ENCODE measurements at regions not wholly inside any gene's neighbourhood (a gene's known extent, or its start where the extent isn't known, plus 50 kb on each side); places are given as distances from the start of the nearest gene placed in this dataset.

DNA sequence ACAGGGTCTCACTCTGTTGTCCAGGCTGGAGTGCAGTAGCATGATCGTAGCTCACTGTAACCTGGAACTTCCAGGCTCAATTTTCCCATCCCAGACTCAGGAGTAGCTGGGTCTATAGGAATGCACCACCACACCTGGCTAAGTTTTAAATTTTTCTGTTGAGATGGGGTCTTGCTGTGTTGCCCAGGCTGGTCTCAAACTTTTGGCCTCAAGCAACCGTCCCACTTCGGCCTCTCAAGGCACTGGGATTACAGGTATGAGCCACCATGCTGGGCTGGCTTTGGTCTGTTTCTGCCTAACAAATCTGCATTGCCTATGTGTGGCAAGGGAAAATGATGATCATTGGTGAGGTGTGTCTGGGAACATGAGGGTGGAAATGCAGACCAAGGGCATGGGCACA lies 59.3 kb upstream of the CLMP start:
- Histone ChIP-seq H3K9ac (ENCODE audit: low read length) (no peak overlapping the region), H2AFZ (ENCODE audit: low read depth, low read length) (no peak overlapping the region), H4K20me1 (ENCODE audit: insufficient read depth) (no peaks in the 10 kb centered on the region), H3K79me2 (replicated peaks; ENCODE audit: insufficient read depth, low read length) (no peaks in the 10 kb centered on the region), H3K27ac (ENCODE audit: low read length) (no peak overlapping the region), H3K27me3 (ENCODE audit: insufficient read depth, low read depth, low read length) (no peaks in the 10 kb centered on the region), H3K4me2 (ENCODE audit: low read length) (no peak overlapping the region), H3K9me3 (ENCODE audit: low read length) (no peaks in the 10 kb centered on the region), H3K36me3 (ENCODE audit: insufficient read depth, low read length) (no peaks in the 10 kb centered on the region), H3F3A (ENCODE audit: insufficient read depth, low read length, poor library complexity, severe bottlenecking) (no peaks in the 10 kb centered on the region), H3K9me2 (ENCODE audit: insufficient read depth, low read length) (no peaks in the 10 kb centered on the region), H3K4me3 (ENCODE audit: low read length) (no peak overlapping the region)
- no peak for TF ChIP-seq MXI1 (conservative IDR thresholded peaks at IDR 0.05; ENCODE audit: poor library complexity, severe bottlenecking)
- TF ChIP-seq RAD21 (conservative IDR thresholded peaks at IDR 0.05): no peak
- TF ChIP-seq TAF1 (IDR thresholded peaks at IDR 0.05; ENCODE audit: low read depth): no peak
- TF ChIP-seq, protein P1, sequence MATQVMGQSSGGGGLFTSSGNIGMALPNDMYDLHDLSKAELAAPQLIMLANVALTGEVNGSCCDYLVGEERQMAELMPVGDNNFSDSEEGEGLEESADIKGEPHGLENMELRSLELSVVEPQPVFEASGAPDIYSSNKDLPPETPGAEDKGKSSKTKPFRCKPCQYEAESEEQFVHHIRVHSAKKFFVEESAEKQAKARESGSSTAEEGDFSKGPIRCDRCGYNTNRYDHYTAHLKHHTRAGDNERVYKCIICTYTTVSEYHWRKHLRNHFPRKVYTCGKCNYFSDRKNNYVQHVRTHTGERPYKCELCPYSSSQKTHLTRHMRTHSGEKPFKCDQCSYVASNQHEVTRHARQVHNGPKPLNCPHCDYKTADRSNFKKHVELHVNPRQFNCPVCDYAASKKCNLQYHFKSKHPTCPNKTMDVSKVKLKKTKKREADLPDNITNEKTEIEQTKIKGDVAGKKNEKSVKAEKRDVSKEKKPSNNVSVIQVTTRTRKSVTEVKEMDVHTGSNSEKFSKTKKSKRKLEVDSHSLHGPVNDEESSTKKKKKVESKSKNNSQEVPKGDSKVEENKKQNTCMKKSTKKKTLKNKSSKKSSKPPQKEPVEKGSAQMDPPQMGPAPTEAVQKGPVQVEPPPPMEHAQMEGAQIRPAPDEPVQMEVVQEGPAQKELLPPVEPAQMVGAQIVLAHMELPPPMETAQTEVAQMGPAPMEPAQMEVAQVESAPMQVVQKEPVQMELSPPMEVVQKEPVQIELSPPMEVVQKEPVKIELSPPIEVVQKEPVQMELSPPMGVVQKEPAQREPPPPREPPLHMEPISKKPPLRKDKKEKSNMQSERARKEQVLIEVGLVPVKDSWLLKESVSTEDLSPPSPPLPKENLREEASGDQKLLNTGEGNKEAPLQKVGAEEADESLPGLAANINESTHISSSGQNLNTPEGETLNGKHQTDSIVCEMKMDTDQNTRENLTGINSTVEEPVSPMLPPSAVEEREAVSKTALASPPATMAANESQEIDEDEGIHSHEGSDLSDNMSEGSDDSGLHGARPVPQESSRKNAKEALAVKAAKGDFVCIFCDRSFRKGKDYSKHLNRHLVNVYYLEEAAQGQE (IDR thresholded peaks at IDR 0.05; ENCODE audit: borderline replicate concordance): no peak
- TF ChIP-seq, protein P2, sequence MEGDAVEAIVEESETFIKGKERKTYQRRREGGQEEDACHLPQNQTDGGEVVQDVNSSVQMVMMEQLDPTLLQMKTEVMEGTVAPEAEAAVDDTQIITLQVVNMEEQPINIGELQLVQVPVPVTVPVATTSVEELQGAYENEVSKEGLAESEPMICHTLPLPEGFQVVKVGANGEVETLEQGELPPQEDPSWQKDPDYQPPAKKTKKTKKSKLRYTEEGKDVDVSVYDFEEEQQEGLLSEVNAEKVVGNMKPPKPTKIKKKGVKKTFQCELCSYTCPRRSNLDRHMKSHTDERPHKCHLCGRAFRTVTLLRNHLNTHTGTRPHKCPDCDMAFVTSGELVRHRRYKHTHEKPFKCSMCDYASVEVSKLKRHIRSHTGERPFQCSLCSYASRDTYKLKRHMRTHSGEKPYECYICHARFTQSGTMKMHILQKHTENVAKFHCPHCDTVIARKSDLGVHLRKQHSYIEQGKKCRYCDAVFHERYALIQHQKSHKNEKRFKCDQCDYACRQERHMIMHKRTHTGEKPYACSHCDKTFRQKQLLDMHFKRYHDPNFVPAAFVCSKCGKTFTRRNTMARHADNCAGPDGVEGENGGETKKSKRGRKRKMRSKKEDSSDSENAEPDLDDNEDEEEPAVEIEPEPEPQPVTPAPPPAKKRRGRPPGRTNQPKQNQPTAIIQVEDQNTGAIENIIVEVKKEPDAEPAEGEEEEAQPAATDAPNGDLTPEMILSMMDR (IDR thresholded peaks at IDR 0.05; ENCODE audit: poor library complexity, severe bottlenecking): no peak
- no peak for TF ChIP-seq SMC3 (conservative IDR thresholded peaks at IDR 0.05; ENCODE audit: poor library complexity)
- no peak for TF ChIP-seq EP300 (conservative IDR thresholded peaks at IDR 0.05; ENCODE audit: poor library complexity, severe bottlenecking)
- TF ChIP-seq POLR2AphosphoS5 (IDR thresholded peaks at IDR 0.05): no peak
- no peak for TF ChIP-seq EZH2 (IDR thresholded peaks at IDR 0.05; ENCODE audit: borderline replicate concordance, insufficient read depth, low read length, poor library complexity, severe bottlenecking)

DNA sequence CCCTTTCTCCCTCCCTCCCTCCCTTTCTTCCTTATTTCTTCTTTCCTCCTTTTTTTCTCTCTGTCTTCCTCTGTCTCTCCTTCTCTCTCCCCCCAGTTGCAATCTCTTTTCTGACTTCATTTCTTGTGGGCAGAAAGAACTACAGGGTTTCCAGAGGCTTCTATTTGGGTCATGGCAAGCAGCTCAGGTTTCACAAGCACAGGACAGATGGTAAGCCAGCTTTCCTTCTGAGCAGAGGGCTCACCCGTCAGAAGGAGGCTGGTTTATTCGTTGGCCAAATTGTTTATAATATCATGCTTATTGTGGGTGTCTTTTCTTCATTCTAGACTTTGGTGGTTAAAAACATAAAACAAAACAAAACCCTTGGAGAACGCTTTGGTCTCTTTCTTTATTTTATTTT lies 58.9 kb upstream of the CLMP start:
- Histone ChIP-seq H3K4me2 (ENCODE audit: low read length) (no peak overlapping the region), H4K20me1 (ENCODE audit: insufficient read depth) (no peaks in the 10 kb centered on the region), H3K9me3 (ENCODE audit: low read length) (no peaks in the 10 kb centered on the region), H3K4me3 (ENCODE audit: low read length) (no peak overlapping the region), H3K9ac (ENCODE audit: low read length) (no peak overlapping the region), H3K9me2 (ENCODE audit: insufficient read depth, low read length) (no peaks in the 10 kb centered on the region), H2AFZ (ENCODE audit: low read depth, low read length) (no peak overlapping the region), H3K27ac (ENCODE audit: low read length) (no peak overlapping the region), H3K79me2 (replicated peaks; ENCODE audit: insufficient read depth, low read length) (no peaks in the 10 kb centered on the region), H3F3A (ENCODE audit: insufficient read depth, low read length, poor library complexity, severe bottlenecking) (no peaks in the 10 kb centered on the region), H3K36me3 (ENCODE audit: insufficient read depth, low read length) (no peaks in the 10 kb centered on the region), H3K27me3 (ENCODE audit: insufficient read depth, low read depth, low read length) (no peaks in the 10 kb centered on the region)
- TF ChIP-seq EZH2 (IDR thresholded peaks at IDR 0.05; ENCODE audit: borderline replicate concordance, insufficient read depth, low read length, poor library complexity, severe bottlenecking): no peak
- TF ChIP-seq, protein P2 (IDR thresholded peaks at IDR 0.05; ENCODE audit: poor library complexity, severe bottlenecking): no peak
- TF ChIP-seq RAD21 (conservative IDR thresholded peaks at IDR 0.05): no peak
- TF ChIP-seq SMC3 (conservative IDR thresholded peaks at IDR 0.05; ENCODE audit: poor library complexity): no peak
- TF ChIP-seq TAF1 (IDR thresholded peaks at IDR 0.05; ENCODE audit: low read depth): no peak
- TF ChIP-seq, protein P1 (IDR thresholded peaks at IDR 0.05; ENCODE audit: borderline replicate concordance): no peak
- no peak for TF ChIP-seq POLR2AphosphoS5 (IDR thresholded peaks at IDR 0.05)
- no peak for TF ChIP-seq EP300 (conservative IDR thresholded peaks at IDR 0.05; ENCODE audit: poor library complexity, severe bottlenecking)
- TF ChIP-seq MXI1 (conservative IDR thresholded peaks at IDR 0.05; ENCODE audit: poor library complexity, severe bottlenecking): no peak
